DMS153 treated with DMSO at 0.1 percent for 48 hours (cell line): ENCODE measurements at regions not wholly inside any gene's neighbourhood (a gene's known extent, or its start where the extent isn't known, plus 50 kb on each side); places are given as distances from the start of the nearest gene placed in this dataset.
"Not testable (repeated sequence)": the region's sequence is repeated elsewhere in the genome, so short reads cannot be mapped to it uniquely, and the experiment has no call there.

Experiments used
- DNase-seq: peaks from one replicate; lab custom pipeline; 2025; ENCODE audit not compliant: unreplicated experiment; lab: John Stamatoyannopoulos, UW

DNA sequence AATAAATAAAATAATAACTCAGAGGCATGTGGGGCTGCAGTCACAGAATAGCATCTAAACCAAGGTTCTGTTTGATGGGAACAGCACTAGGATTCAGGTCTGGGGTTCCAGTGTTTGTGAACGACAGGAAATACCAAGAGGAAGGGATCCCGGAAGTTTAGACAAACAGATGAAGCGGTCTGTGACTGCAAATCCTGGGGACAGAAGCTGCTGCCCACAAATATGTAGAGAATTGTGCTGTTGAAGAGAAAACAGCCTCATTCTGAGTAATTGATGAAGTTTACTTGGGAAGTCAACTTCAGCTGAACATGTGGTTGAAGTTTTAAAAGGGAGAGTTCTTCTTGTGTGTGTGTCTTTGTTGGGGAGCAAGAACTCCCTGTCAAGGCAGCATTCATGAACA lies 98.4 kb upstream of the TBX5 start:
- DNase-seq: no peak

DNA sequence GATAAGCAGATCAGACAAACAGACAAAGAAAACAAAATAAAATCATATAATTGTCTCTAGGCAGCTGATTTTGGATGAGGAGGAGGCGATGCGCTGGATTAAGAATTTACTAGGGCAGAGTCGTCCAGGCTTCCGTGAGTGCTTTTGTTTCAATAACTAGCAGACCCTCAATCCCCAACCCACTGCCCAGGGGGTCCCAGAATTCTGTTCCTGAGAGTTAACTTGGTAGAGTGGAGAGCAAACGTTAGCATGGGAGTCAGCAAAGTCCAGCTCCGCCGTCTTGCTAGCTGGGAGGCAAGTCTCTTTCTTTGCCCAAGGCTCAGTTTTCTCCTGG lies 95.5 kb upstream of the TBX5 start:
- DNase-seq: no peak

DNA sequence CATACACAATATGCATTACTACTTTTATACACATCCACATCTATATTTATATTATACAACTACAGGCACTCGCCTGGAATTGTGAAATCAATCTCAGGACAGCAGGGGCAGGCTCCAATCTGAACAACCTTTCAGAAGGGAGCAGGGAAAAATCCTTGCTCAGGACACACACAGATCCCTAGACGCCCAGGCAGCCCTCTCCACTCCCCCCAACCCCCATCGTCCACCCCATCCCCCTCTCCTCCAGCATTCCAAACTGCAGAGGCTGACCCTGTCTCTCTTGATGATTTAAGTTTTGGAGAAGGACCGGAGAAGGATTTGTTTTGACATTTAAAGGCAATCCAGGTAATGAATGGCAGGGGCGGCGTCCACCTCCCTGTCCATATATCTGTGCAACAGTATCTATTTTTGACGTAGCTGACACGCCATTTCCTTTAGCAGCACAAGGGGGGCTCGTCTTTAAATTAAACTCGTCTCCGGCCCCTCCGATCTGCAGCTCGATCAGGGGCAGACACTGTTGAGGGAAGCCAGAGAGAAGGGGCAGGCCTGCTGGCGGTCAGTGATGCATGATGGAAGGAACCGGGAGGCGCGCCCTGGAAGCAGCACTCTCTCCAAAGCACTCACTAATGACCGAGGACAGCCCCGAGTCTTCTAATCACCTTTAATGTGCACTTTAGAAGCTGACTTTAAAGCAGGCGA lies 95.0 kb upstream of the TBX5 start:
- DNase-seq: no peak

DNA sequence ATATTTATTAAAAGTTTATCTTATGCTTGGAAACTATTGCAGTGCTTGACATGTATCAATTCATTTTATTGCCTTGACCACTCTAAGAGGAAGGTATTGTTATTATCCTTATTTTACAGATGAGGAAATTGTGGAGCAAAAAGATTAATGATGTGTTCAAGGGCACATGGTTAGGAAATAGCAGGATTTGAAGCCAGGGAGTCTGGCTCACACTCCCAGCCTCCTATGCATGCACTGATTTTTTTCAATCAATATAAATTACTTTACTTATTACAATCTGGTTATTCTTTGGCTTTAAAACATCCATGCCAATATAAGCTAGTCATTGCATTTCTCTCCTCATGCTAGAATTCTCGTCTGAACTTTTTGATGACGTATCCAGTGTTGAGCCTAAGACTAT lies 94.2 kb upstream of the TBX5 start:
- no peak for DNase-seq

DNA sequence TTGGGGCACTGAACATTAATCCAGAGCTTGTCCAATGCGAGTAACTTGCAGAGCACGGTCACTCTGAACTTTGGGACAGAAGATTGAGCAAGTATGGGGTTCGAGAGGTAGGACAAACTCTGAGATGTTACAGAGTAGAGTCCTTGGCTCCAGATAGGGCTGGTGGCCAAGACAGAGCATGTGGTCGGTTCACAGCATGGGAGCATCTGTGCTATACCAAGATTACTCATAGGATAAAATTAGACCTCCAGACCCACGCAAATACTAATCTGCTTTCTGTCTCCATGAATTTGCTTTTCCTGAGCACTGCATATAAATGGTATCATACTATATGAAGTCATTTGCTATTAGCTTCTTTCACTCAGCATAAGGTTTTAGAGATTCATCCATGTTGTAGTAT lies 93.4 kb upstream of the TBX5 start:
- no peak for DNase-seq

DNA sequence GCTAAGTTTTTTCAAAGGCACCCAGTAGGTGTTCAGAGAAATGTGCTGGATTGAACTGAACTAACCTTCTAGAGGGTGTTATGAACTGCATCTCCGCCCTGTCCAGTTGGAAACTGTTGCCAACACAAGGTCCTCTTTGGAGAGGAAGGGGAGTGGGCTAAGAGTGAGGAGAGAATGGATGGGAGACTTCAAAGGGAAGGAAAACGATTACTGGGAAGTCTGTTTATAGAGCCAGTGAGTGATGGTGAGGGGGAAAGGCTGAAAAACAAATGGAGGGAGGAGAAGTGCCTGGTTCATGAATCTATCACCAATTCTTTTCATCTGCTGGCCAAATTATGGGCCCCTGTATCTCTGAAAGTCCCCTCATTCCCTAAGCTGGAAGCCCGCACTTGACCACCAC lies 86.0 kb upstream of the TBX5 start:
- DNase-seq: no peak

DNA sequence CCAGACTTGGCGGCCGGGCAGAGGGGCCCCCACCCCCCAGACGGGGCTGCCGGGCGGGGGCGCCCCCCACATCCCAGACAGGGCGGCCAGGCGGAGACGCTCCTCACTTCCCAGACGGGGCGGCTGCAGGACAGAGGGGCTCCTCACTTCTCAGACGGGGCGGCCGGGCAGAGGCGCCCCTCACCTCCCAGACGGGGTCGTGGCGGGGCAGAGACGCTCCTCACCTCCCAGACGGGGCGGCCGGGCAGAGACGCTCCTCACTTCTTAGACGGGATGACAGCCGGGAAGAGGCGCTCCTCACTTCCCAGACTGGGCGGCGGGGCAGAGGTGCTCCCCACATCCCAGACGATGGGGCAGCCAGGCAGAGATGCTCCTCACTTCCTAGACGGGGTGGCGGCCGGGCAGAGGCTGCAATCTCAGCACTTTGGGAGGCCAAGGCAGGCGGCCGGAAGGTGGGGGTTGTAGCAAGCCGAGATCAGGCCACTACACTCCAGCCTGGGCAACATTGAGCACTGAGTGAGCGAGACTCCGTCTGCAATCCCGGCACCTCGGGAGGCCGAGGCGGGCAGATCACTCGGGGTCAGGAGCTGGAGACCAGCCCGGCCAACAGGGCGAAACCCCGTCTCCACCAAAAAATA lies 79.0 kb upstream of the TBX5 start:
- DNase-seq: not testable (repeated sequence)

DNA sequence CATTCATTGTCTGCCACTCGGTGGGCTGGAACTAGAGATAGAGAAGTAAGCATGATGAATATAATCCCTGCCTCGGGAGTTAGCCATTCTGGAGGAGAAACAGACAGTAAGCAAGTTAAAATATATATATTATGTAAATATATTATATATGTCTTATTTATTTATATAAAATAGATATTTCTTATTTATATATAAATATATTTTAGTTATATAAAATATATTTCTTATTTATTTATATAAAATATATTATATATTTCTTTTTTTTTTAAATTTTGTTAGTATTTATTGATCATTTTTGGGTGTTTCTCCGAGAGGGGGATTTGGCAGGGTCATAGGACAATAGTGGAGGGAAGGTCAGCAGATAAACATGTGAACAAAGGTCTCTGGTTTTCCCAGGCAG lies 78.1 kb upstream of the TBX5 start:
- no peak for DNase-seq

DNA sequence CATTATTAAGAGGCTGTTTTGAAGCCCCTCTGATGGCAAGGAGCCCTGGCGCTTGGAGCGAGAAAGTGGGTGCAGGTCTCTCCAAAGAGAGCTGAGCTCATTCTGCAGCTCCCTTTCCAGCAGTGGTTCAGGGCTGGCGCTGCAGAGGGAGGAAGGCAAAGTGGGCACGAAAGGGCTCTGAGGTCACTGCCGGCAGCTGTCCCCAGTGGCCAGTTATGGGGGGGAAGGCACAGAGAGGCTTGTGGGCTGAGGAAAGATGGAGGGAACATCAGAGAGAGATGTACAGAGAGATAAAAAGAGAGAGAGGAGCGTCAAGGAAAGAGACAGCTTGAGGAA lies 75.2 kb upstream of the TBX5 start:
- DNase-seq: peak; percentile 45

DNA sequence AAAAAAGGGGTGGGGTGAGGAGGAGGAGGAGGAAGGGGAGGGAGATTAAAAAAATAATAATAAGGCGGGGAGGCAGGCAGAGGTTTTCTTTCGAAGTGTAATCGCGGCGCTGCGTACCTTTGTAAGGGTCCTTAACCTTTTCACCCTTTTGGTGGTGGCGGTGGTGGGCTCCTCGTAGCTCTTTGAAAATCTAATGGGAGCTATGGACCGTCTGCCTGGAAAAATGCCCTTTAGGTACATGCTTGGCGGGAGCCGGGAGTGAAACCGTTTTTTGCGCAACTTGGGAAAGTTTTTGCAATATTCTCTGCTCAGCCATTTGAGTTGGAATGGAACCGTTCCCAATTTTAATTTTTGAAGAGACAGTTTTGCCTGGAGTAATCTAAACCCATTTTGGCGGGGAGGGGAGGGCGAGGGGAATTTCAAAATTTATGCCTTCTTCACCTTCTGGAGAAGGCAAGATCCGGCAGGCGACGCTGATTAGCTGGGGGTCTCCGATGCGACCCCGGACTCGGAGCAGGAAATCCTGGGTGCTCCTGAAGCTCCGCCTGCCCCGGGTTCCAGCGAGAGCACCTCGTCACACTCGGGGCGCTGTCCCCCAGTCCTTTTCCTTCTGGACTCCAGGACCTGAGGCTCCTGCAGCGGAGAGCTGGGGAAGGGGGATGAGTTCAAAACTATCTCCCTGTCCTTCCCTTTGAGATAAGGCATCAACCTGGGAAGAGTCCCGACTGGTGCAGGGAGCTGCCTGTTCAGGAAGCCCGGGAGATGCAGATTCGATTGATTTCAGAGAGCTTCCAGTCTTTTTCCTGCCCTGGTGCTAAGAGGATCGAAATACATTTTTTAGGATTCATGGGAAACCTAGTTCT lies 74.6 kb upstream of the TBX5 start:
- peak; percentile 45 for DNase-seq

DNA sequence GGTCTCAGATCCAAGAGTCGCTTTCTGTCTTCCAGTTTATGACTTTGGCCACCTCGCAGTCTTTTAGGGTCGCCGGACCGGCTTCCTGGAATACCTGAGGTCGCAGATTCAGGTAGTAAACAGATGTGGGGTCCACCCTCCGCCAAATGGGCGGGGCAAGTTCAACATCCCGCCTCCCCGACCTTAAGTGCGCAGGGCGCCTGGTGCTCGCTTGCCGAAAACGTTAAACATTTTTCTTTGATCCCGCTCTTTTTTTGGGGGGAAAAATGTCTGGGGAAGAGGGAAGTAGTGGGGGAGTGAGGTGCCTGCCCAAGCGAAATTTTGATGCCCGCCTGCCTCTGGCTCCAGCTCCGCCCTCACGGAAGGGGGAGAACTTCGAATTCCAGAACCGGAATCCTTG lies 73.9 kb upstream of the TBX5 start:
- no peak for DNase-seq

DNA sequence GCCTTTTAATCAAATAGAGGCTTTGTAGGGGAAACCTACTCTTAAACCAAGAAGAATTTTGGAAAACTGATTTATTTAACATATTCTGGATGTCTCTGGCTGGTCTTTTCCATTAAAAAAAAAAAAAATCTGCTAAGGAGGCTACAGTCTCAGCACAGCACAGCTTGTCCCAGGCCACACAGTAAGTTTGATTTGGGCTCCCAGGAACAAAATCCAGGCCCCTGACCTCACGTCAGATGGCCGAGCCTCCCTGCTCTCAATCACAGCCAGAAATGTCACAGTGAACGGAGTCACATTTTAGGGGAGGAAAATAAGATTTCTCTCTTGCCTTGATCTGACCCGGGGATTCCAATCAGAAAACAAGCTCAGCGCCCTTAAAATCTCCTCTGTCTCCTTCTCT lies 72.9 kb upstream of the TBX5 start:
- DNase-seq: no peak

DNA sequence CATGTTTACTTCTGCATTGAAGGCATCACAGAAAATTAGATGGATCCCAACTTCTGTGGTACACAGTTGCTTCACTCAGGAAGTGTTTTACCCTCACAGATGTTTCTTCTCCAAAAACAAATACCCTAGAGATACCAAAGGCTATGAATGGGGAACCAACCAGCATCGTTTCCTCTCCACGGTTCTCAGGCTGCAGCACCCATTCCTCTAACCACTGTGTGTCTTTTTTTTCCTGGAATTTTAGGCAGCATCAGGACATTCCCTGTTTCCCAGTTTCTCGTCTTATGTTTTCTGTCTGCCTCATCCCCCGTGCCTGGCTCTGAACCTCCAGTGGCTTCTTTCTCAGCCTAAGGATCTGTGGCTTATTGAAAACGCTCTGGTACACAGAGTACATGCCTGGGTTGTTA lies 72.0 kb upstream of the TBX5 start:
- no peak for DNase-seq

DNA sequence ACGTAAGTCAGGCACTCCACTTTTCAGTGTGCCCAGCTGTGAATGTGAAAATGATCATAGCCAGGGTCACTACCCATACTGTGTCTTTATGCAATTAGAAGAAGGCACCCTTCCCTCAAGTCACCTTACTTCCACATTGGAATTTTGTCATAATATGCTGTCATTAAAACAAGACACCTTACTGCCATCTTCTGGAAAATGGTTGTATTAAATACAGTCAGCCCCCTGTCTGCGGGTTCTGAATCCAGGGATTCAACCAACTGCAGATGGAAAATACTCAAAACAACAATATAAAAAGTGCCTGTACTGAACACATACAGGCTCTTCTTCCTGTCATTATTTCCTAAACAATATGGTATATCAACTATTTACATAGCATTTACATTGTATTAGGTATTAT lies 70.2 kb upstream of the TBX5 start:
- peak; percentile 24 for DNase-seq

DNA sequence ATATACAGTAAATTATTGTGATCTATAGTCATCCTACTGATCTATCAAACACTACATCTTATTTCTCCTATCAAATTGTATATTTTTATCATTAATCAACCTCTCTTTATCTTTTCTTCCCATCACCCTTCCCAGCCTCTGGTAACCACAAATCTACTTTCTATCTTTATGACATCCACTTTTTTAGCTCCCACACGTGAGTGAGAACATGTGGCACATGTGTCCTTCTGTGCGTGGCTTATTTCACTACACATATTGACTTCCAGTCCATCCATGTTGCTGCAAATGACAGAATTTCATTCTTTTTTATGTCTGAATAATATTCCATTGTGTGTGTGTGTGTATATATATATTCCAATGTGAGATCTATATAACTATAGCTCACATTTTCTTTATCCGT lies 67.8 kb upstream of the TBX5 start:
- DNase-seq: no peak

DNA sequence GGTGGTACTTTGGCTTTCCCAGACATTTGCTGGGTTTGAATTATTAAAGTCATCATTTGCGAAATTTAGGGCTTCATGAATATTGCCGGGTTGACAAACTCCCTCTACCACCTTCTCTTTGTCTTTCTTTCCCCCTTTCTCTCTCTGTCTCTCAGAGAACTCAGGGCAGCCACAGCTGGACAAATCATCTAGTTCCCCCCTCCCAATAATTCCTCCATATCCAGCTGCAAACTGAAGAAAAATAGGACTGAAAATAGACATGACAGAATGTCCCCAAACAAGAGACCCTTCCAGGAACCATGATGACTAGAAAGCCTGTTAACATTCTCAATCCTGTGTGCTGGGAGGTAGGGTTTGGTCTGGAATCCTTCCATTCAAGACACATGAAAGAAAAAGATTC lies 67.1 kb upstream of the TBX5 start:
- no peak for DNase-seq

DNA sequence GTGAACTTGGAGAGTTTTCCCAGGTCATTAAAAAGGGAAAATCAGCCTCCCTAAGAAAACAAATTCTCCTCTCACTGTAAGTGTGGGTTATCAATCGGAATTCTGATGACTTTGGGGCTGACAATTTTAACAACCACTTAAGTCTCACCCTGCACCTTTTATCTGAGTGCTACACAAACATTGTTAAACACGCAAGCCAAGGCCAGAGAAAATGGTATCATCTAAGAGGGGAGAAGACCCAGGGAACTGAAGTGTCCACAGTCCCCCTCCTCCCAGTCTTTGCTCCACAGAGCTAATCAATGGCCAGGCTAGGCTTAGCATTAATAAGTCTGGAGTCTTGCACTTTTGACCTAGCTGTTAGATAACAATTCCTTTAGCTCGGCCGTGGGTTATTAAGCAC lies 51.7 kb upstream of the TBX5 start:
- DNase-seq: no peak
